PC-9 (cell line): ENCODE measurements at regions not wholly inside any gene's neighbourhood (a gene's known extent, or its start where the extent isn't known, plus 50 kb on each side); places are given as distances from the start of the nearest gene placed in this dataset.
"Not testable (repeated sequence)": the region's sequence is repeated elsewhere in the genome, so short reads cannot be mapped to it uniquely, and the experiment has no call there.

Source experiments
- BruUV-seq: library from RNA; stranded (reverse); fragments of 400-500 nt; replicated peaks from 2 replicates; lab custom pipeline; 2021; lab: Mats Ljungman, UMichigan
- CTCF ChIA-PET: fragments of 300-600 bp; sonication (Branson Sonifier 250); formaldehyde crosslinking; loops from one replicate; lab custom pipeline; 2022; ENCODE audit warnings: antibody characterized with exemption; lab: Charles Lee
- POLR2A ChIA-PET: fragments of 300-600 bp; sonication (Branson Sonifier 250); formaldehyde crosslinking; loops from one replicate; lab custom pipeline; 2022; ENCODE audit warnings: antibody characterized with exemption; ENCODE audit not compliant: unreplicated experiment; lab: Charles Lee
- DNase-seq, 2 experiments: peaks; one replicate each; pipeline versions ENCODE4 v3.0.0 to v3.0.0-alpha.2; 2015 to 2022; ENCODE audit warnings: mixed read lengths in 1 of 2
- H2AFZ ChIP-seq: fragments of 200-600 bp; sonication (generic); 2 replicates; pipeline ENCODE4 v1.8.1; 2017; ENCODE audit warnings: antibody characterized with exemption
- H3F3A ChIP-seq: fragments of 200-600 bp; sonication (generic); 2 replicates; pipeline ENCODE4 v1.8.1; 2017; ENCODE audit warnings: antibody characterized with exemption, mild to moderate bottlenecking, low read depth; ENCODE audit not compliant: insufficient read depth
- H3K27ac ChIP-seq: fragments of 200-600 bp; sonication (generic); 2 replicates; pipeline ENCODE4 v1.6.1; 2016; ENCODE audit warnings: mixed run types
- H3K27me3 ChIP-seq: fragments of 200-600 bp; sonication (generic); 2 replicates; pipeline ENCODE4 v1.6.1; 2016; ENCODE audit warnings: low read depth, mixed run types; ENCODE audit not compliant: insufficient read depth
- H3K36me3 ChIP-seq: fragments of 200-600 bp; sonication (generic); 2 replicates; pipeline ENCODE4 v1.6.1; 2016; ENCODE audit warnings: low read depth, mixed run types
- H3K4me1 ChIP-seq: fragments of 200-600 bp; sonication (generic); replicated peaks from 2 replicates; pipeline ENCODE4 v1.6.1; 2016; ENCODE audit warnings: mixed run types; ENCODE audit not compliant: insufficient read depth
- H3K4me2 ChIP-seq: fragments of 200-600 bp; sonication (generic); 2 replicates; pipeline ENCODE4 v1.6.1; 2017; ENCODE audit warnings: mixed run types
- H3K4me3 ChIP-seq: fragments of 200-600 bp; sonication (generic); 2 replicates; pipeline ENCODE4 v1.6.1; 2016; ENCODE audit warnings: mixed run types
- H3K79me2 ChIP-seq: fragments of 200-600 bp; sonication (generic); 2 replicates; pipeline ENCODE4 v1.6.1; 2017; ENCODE audit warnings: low read depth, mixed run types
- H3K9me2 ChIP-seq: fragments of 200-600 bp; sonication (generic); 2 replicates; pipeline ENCODE4 v1.8.1; 2017; ENCODE audit warnings: mild to moderate bottlenecking; ENCODE audit not compliant: insufficient read depth
- H3K9me3 ChIP-seq: fragments of 200-600 bp; sonication (generic); 2 replicates; pipeline ENCODE4 v1.8.1; 2016; ENCODE audit warnings: low read depth; ENCODE audit not compliant: insufficient read depth
- H4K20me1 ChIP-seq: fragments of 200-600 bp; sonication (generic); 2 replicates; pipeline ENCODE4 v1.8.1; 2017; ENCODE audit not compliant: insufficient read depth
- EZH2 ChIP-seq: fragments of 200-600 bp; sonication (generic); IDR thresholded peaks from 2 replicates; pipeline ENCODE4 v1.8.0; 2017; ENCODE audit warnings: antibody characterized with exemption, low read depth
- intact Hi-C: fragments of 100-400 bp; cut with micrococcal nuclease; formaldehyde crosslinking; loops from one replicate; pipeline ENCODE4 v1.10.0; 2022; ENCODE audit not compliant: unreplicated experiment
- TF ChIP-seq, protein P1 (sequence below): fragments of 200-600 bp; sonication (generic); conservative IDR thresholded peaks from 2 replicates; pipeline ENCODE4 v1.6.1; 2017; ENCODE audit warnings: mixed run types, antibody characterized with exemption, mild to moderate bottlenecking, moderate library complexity

- H3K9me3 ChIP-seq = peaks cover 19% of the 10 kb centered on the region; the same call in 1 of the 2 replicates
- no peaks in the 10 kb centered on the region for H3K9me2 ChIP-seq
- peak overlapping the region; percentile 16; the same call in 1 of the 2 replicates for H3K27ac ChIP-seq
- no peaks in the 10 kb centered on the region for H4K20me1 ChIP-seq
- no peaks in the 10 kb centered on the region for H3K27me3 ChIP-seq
- 0 out of 2 replicates have a peak, but pooled peaks cover 5% of the 10 kb centered on the region for H3K4me1 ChIP-seq
- BruUV-seq = no TSS peak
- H3K4me3 ChIP-seq = no peak overlapping the region
- TF ChIP-seq, protein P1, sequence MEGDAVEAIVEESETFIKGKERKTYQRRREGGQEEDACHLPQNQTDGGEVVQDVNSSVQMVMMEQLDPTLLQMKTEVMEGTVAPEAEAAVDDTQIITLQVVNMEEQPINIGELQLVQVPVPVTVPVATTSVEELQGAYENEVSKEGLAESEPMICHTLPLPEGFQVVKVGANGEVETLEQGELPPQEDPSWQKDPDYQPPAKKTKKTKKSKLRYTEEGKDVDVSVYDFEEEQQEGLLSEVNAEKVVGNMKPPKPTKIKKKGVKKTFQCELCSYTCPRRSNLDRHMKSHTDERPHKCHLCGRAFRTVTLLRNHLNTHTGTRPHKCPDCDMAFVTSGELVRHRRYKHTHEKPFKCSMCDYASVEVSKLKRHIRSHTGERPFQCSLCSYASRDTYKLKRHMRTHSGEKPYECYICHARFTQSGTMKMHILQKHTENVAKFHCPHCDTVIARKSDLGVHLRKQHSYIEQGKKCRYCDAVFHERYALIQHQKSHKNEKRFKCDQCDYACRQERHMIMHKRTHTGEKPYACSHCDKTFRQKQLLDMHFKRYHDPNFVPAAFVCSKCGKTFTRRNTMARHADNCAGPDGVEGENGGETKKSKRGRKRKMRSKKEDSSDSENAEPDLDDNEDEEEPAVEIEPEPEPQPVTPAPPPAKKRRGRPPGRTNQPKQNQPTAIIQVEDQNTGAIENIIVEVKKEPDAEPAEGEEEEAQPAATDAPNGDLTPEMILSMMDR = no peak
- no peak for TF ChIP-seq EZH2
- ChIA-PET POLR2A (interaction anchor here (0.7 kb wide), 1 partner anchor 91 kb away, joined by 5 read pairs; no protein-coding TSS in a partner anchor), CTCF (no interaction called here)
- H3F3A ChIP-seq = no peaks in the 10 kb centered on the region
- peak overlapping the region; percentile 31; the same call in 1 of the 2 replicates for H2AFZ ChIP-seq
- no peaks in the 10 kb centered on the region for H3K36me3 ChIP-seq
- peak in 1 of 2 experiments; percentile 42 for DNase-seq
- H3K79me2 ChIP-seq = no peaks in the 10 kb centered on the region
- peak overlapping the region; percentile 5; the same call in 1 of the 2 replicates for H3K4me2 ChIP-seq
- intact Hi-C loops = no loop called here
Measured at GRCh38 chr15:91445695-91446228, 345.7 kb downstream of the SV2B start.

GRCh38 chr15:91447991-91448644 is 348.1 kb downstream of the SV2B start:
- Histone ChIP-seq H3F3A (no peaks in the 10 kb centered on the region), H4K20me1 (no peaks in the 10 kb centered on the region), H3K9me2 (no peaks in the 10 kb centered on the region), H3K27ac (no peak overlapping the region), H3K4me2 (no peak overlapping the region), H3K4me3 (no peak overlapping the region), H2AFZ (0 out of 2 replicates have a peak overlapping the region, but pooled peaks have one; percentile 55), H3K36me3 (no peaks in the 10 kb centered on the region), H3K27me3 (no peaks in the 10 kb centered on the region), H3K9me3 (peaks cover 7% of the 10 kb centered on the region; the same call in 1 of the 2 replicates), H3K4me1 (0 out of 2 replicates have a peak, but pooled peaks cover 5% of the 10 kb centered on the region), H3K79me2 (no peaks in the 10 kb centered on the region)
- no peak for DNase-seq
- no TSS peak for BruUV-seq
- intact Hi-C loops = no loop called here
- no peak for TF ChIP-seq EZH2
- TF ChIP-seq, protein P1 = no peak
- ChIA-PET CTCF (no interaction called here), POLR2A (no interaction called here)

- H3K79me2 ChIP-seq, H4K20me1 ChIP-seq, H3K9me2 ChIP-seq, DNase-seq, H3K36me3 ChIP-seq, BruUV-seq, H3K27me3 ChIP-seq, POLR2A ChIA-PET, H3K27ac ChIP-seq, CTCF ChIA-PET, H2AFZ ChIP-seq, H3K4me3 ChIP-seq, H3K4me2 ChIP-seq: not testable (repeated sequence)
- peaks cover 31% of the 10 kb centered on the region for H3K4me1 ChIP-seq
- H3F3A ChIP-seq = peaks cover 25% of the 10 kb centered on the region
- peaks cover 19% of the 10 kb centered on the region for H3K9me3 ChIP-seq
- intact Hi-C loops = loop anchor here (10.0 kb wide), 1 partner anchor 1201 kb away; the partner anchor contains the start of gene FAM174B
Measured at GRCh38 chr15:91453376-91453775, 353.3 kb downstream of the SV2B start.
